Panc1 (cell line): ENCODE measurements at regions not wholly inside any gene's neighbourhood (a gene's known extent, or its start where the extent isn't known, plus 50 kb on each side); places are given as distances from the start of the nearest gene placed in this dataset.

Experiments used
- ATAC-seq: fragments of 200-7000 bp; cut with Tn5 transposase; 2 replicates; pipeline ENCODE4 v1.9.1; 2020; ENCODE audit warnings: mild to moderate bottlenecking, moderate library complexity
- BruUV-seq: library from RNA; stranded (reverse); fragments of 400-500 nt; replicated peaks from 2 replicates; lab custom pipeline; 2021; lab: Mats Ljungman, UMichigan
- CTCF ChIA-PET: fragments of 300-600 bp; sonication (Branson Sonifier 250); formaldehyde crosslinking; loops from one replicate; lab custom pipeline; 2022; ENCODE audit warnings: antibody characterized with exemption; lab: Charles Lee
- POLR2A ChIA-PET: fragments of 300-600 bp; sonication (Branson Sonifier 250); formaldehyde crosslinking; loops from one replicate; lab custom pipeline; 2022; ENCODE audit warnings: antibody characterized with exemption; lab: Charles Lee
- DNase-seq: peaks from one replicate; pipeline ENCODE4 v3.0.0-alpha.2; 2010; ENCODE audit warnings: low read depth, low spot score
- H3K27ac ChIP-seq: 2 replicates; pipeline ENCODE4 v1.5.1; 2011; ENCODE audit warnings: mild to moderate bottlenecking, low read length, inconsistent platforms
- H3K27me3 ChIP-seq: fragments of 200-500 bp; sonication (Bioruptor generic); 2 replicates; pipeline ENCODE4 v1.6.0; 2014; ENCODE audit warnings: low read length, inconsistent platforms; ENCODE audit not compliant: control insufficient read depth, insufficient read depth
- H3K36me3 ChIP-seq: fragments of 200-500 bp; sonication (Bioruptor generic); 2 replicates; pipeline ENCODE4 v1.5.1; 2014; ENCODE audit warnings: inconsistent platforms, mild to moderate bottlenecking, low read length, moderate library complexity; ENCODE audit not compliant: control insufficient read depth, insufficient read depth
- H3K4me1 ChIP-seq: 2 replicates; pipeline ENCODE4 v1.5.1; 2011; ENCODE audit warnings: inconsistent platforms, mild to moderate bottlenecking, low read length, moderate library complexity; ENCODE audit not compliant: control insufficient read depth, insufficient read depth
- H3K4me3 ChIP-seq, 2 experiments: 2 replicates each; pipeline ENCODE4 v1.5.1; 2011 to 2012; ENCODE audit warnings: low read depth in 2 of 2, low read length in 2 of 2, mild to moderate bottlenecking in 2 of 2, inconsistent platforms in 1 of 2, moderate library complexity in 1 of 2
- H3K9me3 ChIP-seq: fragments of 200-500 bp; sonication (Bioruptor generic); 2 replicates; pipeline ENCODE4 v1.5.1; 2014; ENCODE audit warnings: low read depth, mild to moderate bottlenecking, inconsistent platforms, low read length, moderate library complexity; ENCODE audit not compliant: control insufficient read depth, insufficient read depth
- CTCF ChIP-seq: fragments of 450-650 bp; IDR thresholded peaks from 2 replicates; pipeline ENCODE4 v1.5.1; 2017; ENCODE audit warnings: mild to moderate bottlenecking
- POLR2AphosphoS5 ChIP-seq: IDR thresholded peaks from 2 replicates; pipeline ENCODE4 v1.6.1; 2012; ENCODE audit warnings: mild to moderate bottlenecking, low read depth, low read length, moderate library complexity
- REST ChIP-seq, 2 experiments: IDR thresholded peaks; 2 replicates each; pipeline ENCODE4 v1.6.1; 2011 to 2012; ENCODE audit warnings: low read depth in 2 of 2, control low read depth in 1 of 2, low read length in 1 of 2, mild to moderate bottlenecking in 1 of 2, moderate library complexity in 1 of 2; ENCODE audit not compliant: insufficient read depth in 1 of 2
- SIN3A ChIP-seq: IDR thresholded peaks from 2 replicates; pipeline ENCODE4 v1.6.1; 2012; ENCODE audit warnings: low read depth, mild to moderate bottlenecking, low read length, moderate library complexity, borderline replicate concordance; ENCODE audit not compliant: insufficient read depth
- TCF7L2 ChIP-seq: IDR thresholded peaks from 2 replicates; pipeline ENCODE4 v1.6.1; 2011; ENCODE audit warnings: mild to moderate bottlenecking, low read depth, low read length, inconsistent platforms
- in situ Hi-C: cut with HindIII; loops from 2 replicates; pipeline ENCODE4 v1.10.0; 2016; ENCODE audit warnings: low sequenced_read_pairs, low pct_unique_long_range_greater_than_20kb
- intact Hi-C: fragments of 100-400 bp; cut with micrococcal nuclease; formaldehyde crosslinking; loops from one replicate; pipeline ENCODE4 v1.10.0; 2022; ENCODE audit not compliant: unreplicated experiment

- no TSS peak for BruUV-seq
- TF ChIP-seq CTCF (no peak), SIN3A (no peak), REST (IDR thresholded peaks at IDR 0.05; ENCODE audit: insufficient read depth in 1 of 2, low read depth in 2 of 2, low read length in 1 of 2) (no peak), POLR2AphosphoS5 (no peak), TCF7L2 (no peak)
- POLR2A ChIA-PET: no interaction called here
- Histone ChIP-seq H3K4me3 (no peak overlapping the region), H3K36me3 (no peaks in the 10 kb centered on the region), H3K27ac (no peak overlapping the region), H3K27me3 (0 out of 2 replicates have a peak, but pooled peaks cover 3% of the 10 kb centered on the region), H3K9me3 (no peaks in the 10 kb centered on the region), H3K4me1 (no peaks in the 10 kb centered on the region)
- CTCF ChIA-PET: no interaction called here
- intact Hi-C loops (no loop called here), in situ Hi-C loops (no loop called here)
- DNase-seq: no peak
- no peak for ATAC-seq
Measured at GRCh38 chr5:167821669-167822068, 469.8 kb upstream of the WWC1 start.

- intact Hi-C loops: no loop called here
- no peak for DNase-seq
- no TSS peak for BruUV-seq
- no peaks in the 10 kb centered on the region for H3K36me3 ChIP-seq
- 0 out of 2 replicates have a peak, but pooled peaks cover 3% of the 10 kb centered on the region for H3K27me3 ChIP-seq
- H3K27ac ChIP-seq: no peak overlapping the region
- in situ Hi-C loops: no loop called here
- H3K4me1 ChIP-seq: no peaks in the 10 kb centered on the region
- CTCF ChIA-PET: no interaction called here
- POLR2A ChIA-PET: no interaction called here
- no peaks in the 10 kb centered on the region for H3K9me3 ChIP-seq
- H3K4me3 ChIP-seq: no peak overlapping the region
- ATAC-seq: no peak
- TF ChIP-seq TCF7L2 (no peak), REST (IDR thresholded peaks at IDR 0.05; ENCODE audit: insufficient read depth in 1 of 2, low read depth in 2 of 2, low read length in 1 of 2) (no peak), CTCF (no peak), POLR2AphosphoS5 (no peak), SIN3A (no peak)
Measured at GRCh38 chr5:167822241-167822640, 469.2 kb upstream of the WWC1 start.
